HEK293 (cell line): ENCODE measurements at regions not wholly inside any gene's neighbourhood (a gene's known extent, or its start where the extent isn't known, plus 50 kb on each side); places are given as distances from the start of the nearest gene placed in this dataset.

ENCODE experiments used
- GLIS2 ChIP-seq: fragments of 450-650 bp; formaldehyde crosslinking; IDR thresholded peaks from 2 replicates; pipeline ENCODE4 v1.5.1; 2016; ENCODE audit warnings: missing biosample characterization, missing genetic modification characterization
- ZBTB1 ChIP-seq: fragments of 450-650 bp; formaldehyde crosslinking; IDR thresholded peaks from 2 replicates; pipeline ENCODE4 v1.5.1; 2016; ENCODE audit warnings: missing biosample characterization, missing genetic modification characterization
- ZFP37 ChIP-seq: fragments of 450-650 bp; formaldehyde crosslinking; IDR thresholded peaks from 2 replicates; pipeline ENCODE4 v1.5.1; 2016; ENCODE audit warnings: missing biosample characterization, missing genetic modification characterization
- ZNF184 ChIP-seq: fragments of 450-650 bp; IDR thresholded peaks from 2 replicates; pipeline ENCODE4 v1.5.1; 2018; ENCODE audit warnings: missing biosample characterization, mild to moderate bottlenecking, missing genetic modification characterization
- ZNF19 ChIP-seq: fragments of 450-650 bp; formaldehyde crosslinking; IDR thresholded peaks from 2 replicates; pipeline ENCODE4; 2016; ENCODE audit warnings: missing biosample characterization, missing genetic modification characterization, low read depth
- ZNF2 ChIP-seq: fragments of 450-650 bp; formaldehyde crosslinking; IDR thresholded peaks from 2 replicates; pipeline ENCODE4 v1.5.1; 2016; ENCODE audit warnings: missing biosample characterization, missing genetic modification characterization
- ZNF366 ChIP-seq: fragments of 450-650 bp; formaldehyde crosslinking; conservative IDR thresholded peaks from 2 replicates; pipeline ENCODE4 v1.5.1; 2016; ENCODE audit warnings: missing biosample characterization, missing genetic modification characterization
- ZNF549 ChIP-seq: fragments of 450-650 bp; IDR thresholded peaks from 2 replicates; pipeline ENCODE4 v1.5.1; 2018; ENCODE audit warnings: missing biosample characterization, missing genetic modification characterization, mild to moderate bottlenecking, inconsistent platforms, moderate library complexity
- ZNF623 ChIP-seq: fragments of 450-650 bp; formaldehyde crosslinking; IDR thresholded peaks from 2 replicates; pipeline ENCODE4 v1.5.1; 2016; ENCODE audit warnings: missing biosample characterization, missing genetic modification characterization
- ZNF624 ChIP-seq: fragments of 450-650 bp; formaldehyde crosslinking; IDR thresholded peaks from 2 replicates; pipeline ENCODE4 v1.5.1; 2017; ENCODE audit warnings: missing biosample characterization, missing genetic modification characterization
- ZNF747 ChIP-seq: fragments of 450-650 bp; formaldehyde crosslinking; IDR thresholded peaks from 2 replicates; pipeline ENCODE4 v1.5.1; 2016; ENCODE audit warnings: missing biosample characterization, missing genetic modification characterization
- ZSCAN30 ChIP-seq: fragments of 450-650 bp; IDR thresholded peaks from 2 replicates; pipeline ENCODE4 v1.5.1; 2018; ENCODE audit warnings: missing biosample characterization, mild to moderate bottlenecking, missing genetic modification characterization, moderate library complexity
- TF ChIP-seq, protein P1 (sequence below): fragments of 450-650 bp; formaldehyde crosslinking; IDR thresholded peaks from 2 replicates; pipeline ENCODE4 v1.5.1; 2016; ENCODE audit warnings: missing biosample characterization, missing genetic modification characterization
- TF ChIP-seq, protein P2 (sequence below): fragments of 450-650 bp; formaldehyde crosslinking; IDR thresholded peaks from 2 replicates; pipeline ENCODE4 v1.5.1; 2017; ENCODE audit warnings: missing biosample characterization, missing genetic modification characterization
- TF ChIP-seq, protein P3 (sequence below): fragments of 450-650 bp; formaldehyde crosslinking; IDR thresholded peaks from 2 replicates; pipeline ENCODE4 v1.5.1; 2016; ENCODE audit warnings: missing biosample characterization, missing genetic modification characterization
- TF ChIP-seq, protein P4 (sequence below): fragments of 450-650 bp; formaldehyde crosslinking; IDR thresholded peaks from 2 replicates; pipeline ENCODE4 v1.5.1; 2017; ENCODE audit warnings: missing biosample characterization, missing genetic modification characterization
- TF ChIP-seq, protein P5 (sequence below): fragments of 450-650 bp; formaldehyde crosslinking; IDR thresholded peaks from 2 replicates; pipeline ENCODE4 v1.5.1; 2016; ENCODE audit warnings: missing biosample characterization, missing genetic modification characterization

DNA sequence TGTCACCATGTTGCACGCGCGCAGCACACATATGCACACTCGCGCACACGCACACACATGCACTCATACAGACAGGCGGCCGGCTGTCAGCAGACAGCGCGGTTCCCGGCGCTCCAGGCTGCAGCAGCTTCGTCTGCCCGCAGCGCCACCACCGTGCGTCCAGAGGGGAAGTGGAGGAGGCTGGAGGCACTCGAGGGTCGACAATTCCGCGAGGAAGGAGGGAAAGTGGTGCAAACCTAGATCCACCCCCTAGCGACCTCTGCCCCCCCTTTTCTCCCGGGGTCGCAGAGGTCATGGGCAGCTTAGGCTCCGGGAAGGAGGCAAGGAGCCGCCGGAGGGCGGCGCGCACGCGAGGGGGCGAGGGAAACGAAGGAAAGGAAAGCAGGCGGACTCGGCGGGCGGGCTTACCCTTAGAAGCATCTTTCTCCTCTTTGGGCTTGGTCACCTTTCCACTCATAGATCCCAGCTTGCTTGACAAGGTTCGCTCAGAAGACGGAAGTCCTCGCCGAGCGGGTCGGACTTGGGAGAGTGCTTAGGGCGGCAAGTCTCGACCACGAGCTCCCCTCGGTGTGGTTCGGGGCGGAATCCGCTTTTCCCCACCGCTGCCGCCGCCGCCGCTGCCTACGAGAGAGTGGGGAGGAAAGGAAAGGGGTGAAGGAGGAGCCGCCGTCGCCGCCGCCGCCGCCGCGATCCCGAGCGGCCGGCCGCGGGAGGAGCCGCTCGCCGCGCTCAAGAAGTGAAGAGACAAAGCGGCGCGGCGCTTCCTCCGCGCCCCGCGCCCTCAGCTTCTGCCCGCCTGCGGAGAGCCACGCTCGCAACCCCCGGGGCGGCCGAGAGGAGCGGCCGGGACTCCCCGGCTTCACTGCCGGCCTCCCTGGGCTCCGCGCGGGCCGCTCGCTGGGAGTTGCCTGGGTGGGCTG lies 326.6 kb upstream of the F9 start (continued):
- TF ChIP-seq, protein P1, sequence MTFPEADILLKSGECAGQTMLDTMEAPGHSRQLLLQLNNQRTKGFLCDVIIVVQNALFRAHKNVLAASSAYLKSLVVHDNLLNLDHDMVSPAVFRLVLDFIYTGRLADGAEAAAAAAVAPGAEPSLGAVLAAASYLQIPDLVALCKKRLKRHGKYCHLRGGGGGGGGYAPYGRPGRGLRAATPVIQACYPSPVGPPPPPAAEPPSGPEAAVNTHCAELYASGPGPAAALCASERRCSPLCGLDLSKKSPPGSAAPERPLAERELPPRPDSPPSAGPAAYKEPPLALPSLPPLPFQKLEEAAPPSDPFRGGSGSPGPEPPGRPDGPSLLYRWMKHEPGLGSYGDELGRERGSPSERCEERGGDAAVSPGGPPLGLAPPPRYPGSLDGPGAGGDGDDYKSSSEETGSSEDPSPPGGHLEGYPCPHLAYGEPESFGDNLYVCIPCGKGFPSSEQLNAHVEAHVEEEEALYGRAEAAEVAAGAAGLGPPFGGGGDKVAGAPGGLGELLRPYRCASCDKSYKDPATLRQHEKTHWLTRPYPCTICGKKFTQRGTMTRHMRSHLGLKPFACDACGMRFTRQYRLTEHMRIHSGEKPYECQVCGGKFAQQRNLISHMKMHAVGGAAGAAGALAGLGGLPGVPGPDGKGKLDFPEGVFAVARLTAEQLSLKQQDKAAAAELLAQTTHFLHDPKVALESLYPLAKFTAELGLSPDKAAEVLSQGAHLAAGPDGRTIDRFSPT (tag by site-specific recombination): peak; percentile 48; the same call in 1 of the 2 replicates
- TF ChIP-seq ZSCAN30 (tag by site-specific recombination) (0 out of 2 replicates have a peak, but pooled peaks have one; percentile 14), ZNF624 (tag by site-specific recombination) (no peak), ZNF366 (tag by site-specific recombination) (peak; percentile 74), GLIS2 (tag by site-specific recombination) (peak; percentile 26; the same call in 1 of the 2 replicates), ZFP37 (tag by site-specific recombination) (0 out of 2 replicates have a peak, but pooled peaks have one; percentile 50), ZNF549 (tag by site-specific recombination) (no peak), ZBTB1 (tag by site-specific recombination) (no peak), ZNF19 (tag by site-specific recombination) (no peak), ZNF623 (tag by site-specific recombination) (no peak), ZNF2 (tag by site-specific recombination) (peak; percentile 97), ZNF747 (no peak), ZNF184 (no peak)
- TF ChIP-seq, protein P2, sequence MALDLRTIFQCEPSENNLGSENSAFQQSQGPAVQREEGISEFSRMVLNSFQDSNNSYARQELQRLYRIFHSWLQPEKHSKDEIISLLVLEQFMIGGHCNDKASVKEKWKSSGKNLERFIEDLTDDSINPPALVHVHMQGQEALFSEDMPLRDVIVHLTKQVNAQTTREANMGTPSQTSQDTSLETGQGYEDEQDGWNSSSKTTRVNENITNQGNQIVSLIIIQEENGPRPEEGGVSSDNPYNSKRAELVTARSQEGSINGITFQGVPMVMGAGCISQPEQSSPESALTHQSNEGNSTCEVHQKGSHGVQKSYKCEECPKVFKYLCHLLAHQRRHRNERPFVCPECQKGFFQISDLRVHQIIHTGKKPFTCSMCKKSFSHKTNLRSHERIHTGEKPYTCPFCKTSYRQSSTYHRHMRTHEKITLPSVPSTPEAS (tag by site-specific recombination): peak; percentile 78
- TF ChIP-seq, protein P3, sequence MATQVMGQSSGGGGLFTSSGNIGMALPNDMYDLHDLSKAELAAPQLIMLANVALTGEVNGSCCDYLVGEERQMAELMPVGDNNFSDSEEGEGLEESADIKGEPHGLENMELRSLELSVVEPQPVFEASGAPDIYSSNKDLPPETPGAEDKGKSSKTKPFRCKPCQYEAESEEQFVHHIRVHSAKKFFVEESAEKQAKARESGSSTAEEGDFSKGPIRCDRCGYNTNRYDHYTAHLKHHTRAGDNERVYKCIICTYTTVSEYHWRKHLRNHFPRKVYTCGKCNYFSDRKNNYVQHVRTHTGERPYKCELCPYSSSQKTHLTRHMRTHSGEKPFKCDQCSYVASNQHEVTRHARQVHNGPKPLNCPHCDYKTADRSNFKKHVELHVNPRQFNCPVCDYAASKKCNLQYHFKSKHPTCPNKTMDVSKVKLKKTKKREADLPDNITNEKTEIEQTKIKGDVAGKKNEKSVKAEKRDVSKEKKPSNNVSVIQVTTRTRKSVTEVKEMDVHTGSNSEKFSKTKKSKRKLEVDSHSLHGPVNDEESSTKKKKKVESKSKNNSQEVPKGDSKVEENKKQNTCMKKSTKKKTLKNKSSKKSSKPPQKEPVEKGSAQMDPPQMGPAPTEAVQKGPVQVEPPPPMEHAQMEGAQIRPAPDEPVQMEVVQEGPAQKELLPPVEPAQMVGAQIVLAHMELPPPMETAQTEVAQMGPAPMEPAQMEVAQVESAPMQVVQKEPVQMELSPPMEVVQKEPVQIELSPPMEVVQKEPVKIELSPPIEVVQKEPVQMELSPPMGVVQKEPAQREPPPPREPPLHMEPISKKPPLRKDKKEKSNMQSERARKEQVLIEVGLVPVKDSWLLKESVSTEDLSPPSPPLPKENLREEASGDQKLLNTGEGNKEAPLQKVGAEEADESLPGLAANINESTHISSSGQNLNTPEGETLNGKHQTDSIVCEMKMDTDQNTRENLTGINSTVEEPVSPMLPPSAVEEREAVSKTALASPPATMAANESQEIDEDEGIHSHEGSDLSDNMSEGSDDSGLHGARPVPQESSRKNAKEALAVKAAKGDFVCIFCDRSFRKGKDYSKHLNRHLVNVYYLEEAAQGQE (tag by site-specific recombination): no peak
- TF ChIP-seq, protein P4, sequence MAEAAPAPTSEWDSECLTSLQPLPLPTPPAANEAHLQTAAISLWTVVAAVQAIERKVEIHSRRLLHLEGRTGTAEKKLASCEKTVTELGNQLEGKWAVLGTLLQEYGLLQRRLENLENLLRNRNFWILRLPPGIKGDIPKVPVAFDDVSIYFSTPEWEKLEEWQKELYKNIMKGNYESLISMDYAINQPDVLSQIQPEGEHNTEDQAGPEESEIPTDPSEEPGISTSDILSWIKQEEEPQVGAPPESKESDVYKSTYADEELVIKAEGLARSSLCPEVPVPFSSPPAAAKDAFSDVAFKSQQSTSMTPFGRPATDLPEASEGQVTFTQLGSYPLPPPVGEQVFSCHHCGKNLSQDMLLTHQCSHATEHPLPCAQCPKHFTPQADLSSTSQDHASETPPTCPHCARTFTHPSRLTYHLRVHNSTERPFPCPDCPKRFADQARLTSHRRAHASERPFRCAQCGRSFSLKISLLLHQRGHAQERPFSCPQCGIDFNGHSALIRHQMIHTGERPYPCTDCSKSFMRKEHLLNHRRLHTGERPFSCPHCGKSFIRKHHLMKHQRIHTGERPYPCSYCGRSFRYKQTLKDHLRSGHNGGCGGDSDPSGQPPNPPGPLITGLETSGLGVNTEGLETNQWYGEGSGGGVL (tag by site-specific recombination): 0 out of 2 replicates have a peak, but pooled peaks have one; percentile 28
- TF ChIP-seq, protein P5, sequence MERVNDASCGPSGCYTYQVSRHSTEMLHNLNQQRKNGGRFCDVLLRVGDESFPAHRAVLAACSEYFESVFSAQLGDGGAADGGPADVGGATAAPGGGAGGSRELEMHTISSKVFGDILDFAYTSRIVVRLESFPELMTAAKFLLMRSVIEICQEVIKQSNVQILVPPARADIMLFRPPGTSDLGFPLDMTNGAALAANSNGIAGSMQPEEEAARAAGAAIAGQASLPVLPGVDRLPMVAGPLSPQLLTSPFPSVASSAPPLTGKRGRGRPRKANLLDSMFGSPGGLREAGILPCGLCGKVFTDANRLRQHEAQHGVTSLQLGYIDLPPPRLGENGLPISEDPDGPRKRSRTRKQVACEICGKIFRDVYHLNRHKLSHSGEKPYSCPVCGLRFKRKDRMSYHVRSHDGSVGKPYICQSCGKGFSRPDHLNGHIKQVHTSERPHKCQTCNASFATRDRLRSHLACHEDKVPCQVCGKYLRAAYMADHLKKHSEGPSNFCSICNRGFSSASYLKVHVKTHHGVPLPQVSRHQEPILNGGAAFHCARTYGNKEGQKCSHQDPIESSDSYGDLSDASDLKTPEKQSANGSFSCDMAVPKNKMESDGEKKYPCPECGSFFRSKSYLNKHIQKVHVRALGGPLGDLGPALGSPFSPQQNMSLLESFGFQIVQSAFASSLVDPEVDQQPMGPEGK (tag by site-specific recombination): 0 out of 2 replicates have a peak, but pooled peaks have one; percentile 13
